Memory B cell (primary cell): ENCODE measurements at regions not wholly inside any gene's neighbourhood (a gene's known extent, or its start where the extent isn't known, plus 50 kb on each side); places are given as distances from the start of the nearest gene placed in this dataset.

Source experiments
- ATAC-seq: fragments of 150-1000 bp; cut with Tn5 transposase; 2 replicates; pipeline ENCODE4 v1.10.0; 2021; ENCODE audit warnings: low read depth, mild to moderate bottlenecking, moderate library complexity
- DNase-seq, 2 donors: peaks; one replicate each; pipeline ENCODE4 v3.0.0; 2022; ENCODE audit warnings: low spot score in 2 of 2
- H3K27ac Mint-ChIP-seq: one replicate; pipeline ENCODE4 v1.8.0; 2022; ENCODE audit warnings: mild to moderate bottlenecking, moderate library complexity, mixed read lengths
- H3K27me3 Mint-ChIP-seq: one replicate; pipeline ENCODE4 v1.8.0; 2022; ENCODE audit warnings: mixed read lengths
- H3K36me3 Mint-ChIP-seq: one replicate; pipeline ENCODE4 v1.8.0; 2022; ENCODE audit warnings: mild to moderate bottlenecking, mixed read lengths
- H3K4me1 Mint-ChIP-seq: one replicate; pipeline ENCODE4 v1.8.0; 2022; ENCODE audit warnings: mixed read lengths
- H3K4me3 Mint-ChIP-seq: one replicate; pipeline ENCODE4 v1.8.0; 2022; ENCODE audit warnings: mild to moderate bottlenecking, moderate library complexity, mixed read lengths
- H3K9me3 Mint-ChIP-seq: one replicate; pipeline ENCODE4 v1.8.0; 2022; ENCODE audit warnings: mixed read lengths

DNA sequence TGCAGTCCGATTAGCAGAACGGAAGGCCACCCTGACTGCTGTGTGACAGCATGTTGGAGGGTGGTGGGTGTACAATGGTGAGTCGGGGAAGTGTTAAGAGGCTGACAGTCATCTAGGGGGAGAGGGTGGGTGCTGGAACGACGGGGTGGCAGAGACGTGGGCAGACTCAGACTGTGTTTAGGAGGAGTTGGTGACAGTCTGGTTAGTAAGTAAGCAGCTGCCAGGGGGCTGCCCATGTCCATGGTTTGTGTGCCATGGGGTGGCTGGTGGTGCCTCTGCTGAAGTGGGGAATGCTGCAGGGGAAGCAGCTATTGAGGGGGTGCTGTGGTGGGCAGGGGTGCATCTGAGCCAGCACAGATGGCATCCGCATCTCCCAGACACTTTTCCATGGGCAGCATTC lies 51.3 kb upstream of the BOD1 start:
- ATAC-seq: no peak
- H3K4me3 Mint-ChIP-seq: no peak overlapping the region
- H3K27me3 Mint-ChIP-seq: no peaks in the 10 kb centered on the region
- H3K27ac Mint-ChIP-seq: no peak overlapping the region
- DNase-seq: no peak
- peaks cover 6% of the 10 kb centered on the region for H3K9me3 Mint-ChIP-seq
- peaks cover 10% of the 10 kb centered on the region for H3K4me1 Mint-ChIP-seq
- no peaks in the 10 kb centered on the region for H3K36me3 Mint-ChIP-seq

DNA sequence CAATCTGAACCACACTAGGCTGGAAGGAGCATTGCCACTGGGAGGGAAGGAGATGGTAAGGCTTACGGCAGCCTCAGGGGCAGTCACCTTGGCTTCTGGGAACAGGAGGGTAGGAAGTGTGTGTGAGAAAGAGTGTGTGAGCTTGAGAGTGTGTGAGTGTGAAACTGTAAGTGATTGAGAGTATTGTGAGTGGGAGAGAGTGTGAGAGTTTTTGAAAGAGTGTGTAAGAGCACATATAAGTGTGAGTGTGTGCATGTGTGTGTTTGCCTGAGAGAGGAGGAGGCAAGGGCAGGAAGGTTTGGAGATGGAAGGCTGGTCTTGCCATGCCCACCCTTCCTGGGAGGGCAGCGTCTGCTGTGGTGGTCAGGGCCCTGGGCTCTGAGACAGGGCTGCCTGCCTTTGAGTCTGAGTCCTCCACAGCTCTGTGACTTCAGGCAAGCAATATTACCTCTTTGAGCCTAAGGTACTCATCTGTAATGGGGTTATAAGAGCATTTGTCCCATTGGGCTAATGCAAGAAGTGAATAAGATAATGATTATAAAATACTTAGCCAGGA lies 51.9 kb upstream of the BOD1 start:
- H3K4me3 Mint-ChIP-seq: no peak overlapping the region
- peaks cover 11% of the 10 kb centered on the region for H3K4me1 Mint-ChIP-seq
- peaks cover 6% of the 10 kb centered on the region for H3K9me3 Mint-ChIP-seq
- H3K27me3 Mint-ChIP-seq: no peaks in the 10 kb centered on the region
- no peak for ATAC-seq
- H3K27ac Mint-ChIP-seq: no peak overlapping the region
- no peaks in the 10 kb centered on the region for H3K36me3 Mint-ChIP-seq
- DNase-seq: no peak

- H3K36me3 Mint-ChIP-seq: no peaks in the 10 kb centered on the region
- H3K27me3 Mint-ChIP-seq: no peaks in the 10 kb centered on the region
- no peak overlapping the region for H3K4me3 Mint-ChIP-seq
- DNase-seq: no peak
- no peak for ATAC-seq
- H3K27ac Mint-ChIP-seq: no peak overlapping the region
- peaks cover 6% of the 10 kb centered on the region for H3K9me3 Mint-ChIP-seq
- H3K4me1 Mint-ChIP-seq: peaks cover 11% of the 10 kb centered on the region
Observed at GRCh38 chr5:173668910-173669309, 52.5 kb upstream of the BOD1 start.

DNA sequence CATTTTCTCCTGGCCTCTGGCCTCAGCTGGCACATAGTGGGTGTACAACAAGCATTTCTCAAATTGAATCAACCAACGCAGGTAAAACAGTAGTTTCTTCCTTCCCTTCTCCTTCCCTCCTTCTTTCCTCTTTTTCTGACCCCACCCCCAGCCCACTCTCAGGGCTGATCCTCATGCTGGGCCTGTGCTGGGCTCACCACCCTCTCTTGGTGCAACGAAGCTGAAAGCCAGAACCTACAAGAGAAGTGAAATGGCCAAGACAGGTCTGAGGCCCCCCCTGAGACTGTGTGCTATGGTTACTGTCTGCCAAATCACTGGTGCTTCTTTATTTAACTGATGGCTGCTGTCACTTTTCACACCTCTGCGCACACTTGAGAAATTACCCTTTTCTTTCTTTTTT lies 53.0 kb upstream of the BOD1 start:
- H3K27ac Mint-ChIP-seq: no peak overlapping the region
- DNase-seq (no peak), ATAC-seq (no peak)
- H3K4me1 Mint-ChIP-seq: peaks cover 11% of the 10 kb centered on the region
- peaks cover 6% of the 10 kb centered on the region for H3K9me3 Mint-ChIP-seq
- H3K4me3 Mint-ChIP-seq: no peak overlapping the region
- H3K36me3 Mint-ChIP-seq: no peaks in the 10 kb centered on the region
- no peaks in the 10 kb centered on the region for H3K27me3 Mint-ChIP-seq

DNA sequence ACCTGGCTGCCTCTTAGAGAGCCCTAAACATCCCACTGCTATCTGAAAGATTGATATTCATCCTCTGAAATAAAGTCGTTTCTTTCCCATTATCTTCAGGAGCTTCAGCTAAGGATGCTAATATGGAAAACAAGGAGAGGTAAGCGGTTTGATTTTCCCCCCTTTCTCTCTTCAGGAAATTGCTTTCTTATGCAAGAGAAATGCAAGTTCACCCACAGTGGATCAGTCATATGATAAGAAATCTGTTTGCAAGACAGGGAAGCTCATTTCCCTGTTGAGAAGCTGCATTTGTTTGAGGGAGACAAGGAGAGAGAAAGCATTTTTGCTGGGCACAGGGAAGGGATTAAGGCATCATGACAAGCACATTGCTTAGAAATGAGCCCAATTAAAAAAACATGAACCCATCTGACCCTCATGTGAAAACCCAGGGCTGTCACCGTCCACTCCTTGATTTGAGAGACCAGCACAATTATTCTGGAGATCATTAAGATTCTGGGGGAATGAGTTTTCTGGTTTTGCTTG lies 53.7 kb upstream of the BOD1 start:
- Mint-ChIP-seq H3K9me3 (peaks cover 6% of the 10 kb centered on the region), H3K4me1 (peaks cover 11% of the 10 kb centered on the region), H3K4me3 (no peak overlapping the region), H3K36me3 (no peaks in the 10 kb centered on the region), H3K27ac (no peak overlapping the region), H3K27me3 (no peaks in the 10 kb centered on the region)
- no peak for ATAC-seq
- DNase-seq: no peak

DNA sequence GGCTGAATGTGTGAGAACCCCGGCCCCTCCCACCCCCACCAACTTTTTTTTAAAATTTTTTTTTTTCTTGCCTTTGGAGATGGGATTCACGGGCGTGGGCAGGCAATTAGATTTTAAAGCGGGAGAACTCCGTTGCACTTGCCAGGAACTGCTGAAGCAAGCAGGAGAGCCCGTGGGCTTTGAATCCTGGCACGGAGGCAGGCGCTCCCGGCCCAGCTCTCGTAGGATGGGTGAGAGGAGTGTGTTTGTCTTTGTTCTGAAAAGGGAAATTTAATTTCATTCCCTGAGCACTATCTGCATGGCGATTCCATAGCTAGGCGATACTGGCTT lies 54.3 kb upstream of the BOD1 start:
- Mint-ChIP-seq H3K27me3 (no peaks in the 10 kb centered on the region), H3K9me3 (peaks cover 6% of the 10 kb centered on the region), H3K4me3 (no peak overlapping the region), H3K36me3 (no peaks in the 10 kb centered on the region), H3K27ac (no peak overlapping the region), H3K4me1 (peaks cover 11% of the 10 kb centered on the region)
- no peak for ATAC-seq
- no peak for DNase-seq

DNA sequence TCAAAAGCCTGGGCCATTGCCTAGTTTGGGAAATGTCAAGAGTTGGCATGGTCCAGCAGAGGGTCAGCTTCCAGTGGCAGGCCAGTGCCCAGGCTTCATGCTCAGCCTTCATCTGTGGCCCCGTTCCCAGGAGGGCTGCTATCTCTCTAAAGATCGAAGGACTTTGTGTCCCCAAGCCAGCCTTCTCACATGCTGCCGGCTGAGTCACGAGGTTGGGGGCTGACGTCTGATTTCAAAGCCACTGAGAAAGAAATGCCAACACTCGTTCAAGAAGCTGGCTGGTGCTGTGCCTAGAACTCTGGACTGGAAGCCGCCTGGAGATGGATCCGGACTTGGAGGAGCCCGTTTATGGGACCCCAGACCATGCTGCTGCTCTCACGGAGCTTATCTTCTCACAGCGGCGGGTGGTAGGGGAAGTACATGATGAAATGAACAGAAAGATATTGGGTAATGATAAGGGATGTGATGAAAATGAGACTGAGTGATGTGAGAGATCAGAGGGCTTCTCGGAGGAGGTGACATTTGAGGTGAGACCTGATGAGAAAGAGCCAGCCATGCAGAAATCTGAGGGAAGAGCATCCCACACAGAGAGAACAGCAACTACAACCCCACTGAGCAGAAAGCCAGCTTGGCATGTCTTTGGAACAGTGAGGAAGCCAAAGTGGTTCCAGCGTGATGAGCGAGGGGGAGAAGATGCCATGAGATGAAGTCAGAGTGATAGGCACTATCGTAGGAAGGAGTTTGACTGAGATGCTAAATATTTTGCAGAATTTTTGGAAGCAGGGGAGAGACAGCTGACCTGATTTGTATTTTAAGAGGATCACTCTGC lies 54.9 kb upstream of the BOD1 start:
- Mint-ChIP-seq H3K27ac (no peak overlapping the region), H3K9me3 (peaks cover 6% of the 10 kb centered on the region), H3K36me3 (no peaks in the 10 kb centered on the region), H3K27me3 (no peaks in the 10 kb centered on the region), H3K4me3 (no peak overlapping the region), H3K4me1 (peaks cover 11% of the 10 kb centered on the region)
- ATAC-seq (no peak), DNase-seq (no peak)

DNA sequence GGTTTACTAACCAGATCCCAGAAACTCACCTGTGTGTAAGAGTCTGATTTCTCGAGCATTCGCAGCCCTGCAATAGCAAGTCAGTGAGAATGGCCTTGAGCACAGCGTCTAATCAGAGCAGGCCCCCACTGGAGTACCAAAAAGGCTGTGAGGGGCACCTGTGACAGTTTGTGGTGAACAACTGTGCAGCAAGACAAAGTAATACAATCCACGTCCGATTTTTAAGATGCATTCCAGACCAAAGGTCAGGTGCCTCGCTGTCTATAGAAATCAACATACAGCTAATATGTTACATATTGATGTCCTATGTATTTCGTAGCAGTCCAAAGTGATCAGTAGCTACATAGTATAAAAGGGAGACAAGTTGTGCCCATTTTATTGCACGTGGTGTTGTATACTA lies 55.7 kb upstream of the BOD1 start:
- no peaks in the 10 kb centered on the region for H3K27me3 Mint-ChIP-seq
- no peak overlapping the region for H3K27ac Mint-ChIP-seq

DNA sequence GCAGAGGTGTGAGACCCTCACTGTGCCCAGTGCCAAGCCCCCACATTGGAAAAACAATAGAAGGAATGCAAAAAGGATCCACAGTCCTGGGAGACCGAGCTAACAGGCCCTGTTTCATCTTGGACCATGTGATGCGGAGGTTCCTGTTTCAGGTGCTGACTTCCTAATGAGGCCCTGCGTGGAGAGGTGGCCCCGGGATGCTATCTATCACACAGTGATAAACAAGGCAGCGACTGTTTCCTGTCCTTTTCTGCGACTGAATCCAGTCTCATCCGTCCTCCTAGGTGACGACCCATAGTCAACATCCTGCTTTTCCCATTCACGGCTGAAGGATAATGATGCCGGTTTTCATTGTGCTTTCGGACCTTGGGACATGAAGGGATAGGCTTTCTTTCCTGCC lies 56.4 kb upstream of the BOD1 start:
- no peak overlapping the region for H3K4me3 Mint-ChIP-seq
- peaks cover 13% of the 10 kb centered on the region for H3K4me1 Mint-ChIP-seq

More for the DNA sequence above, 55.7 kb upstream of the BOD1 start:
- no peak for DNase-seq
- Mint-ChIP-seq H3K36me3 (no peaks in the 10 kb centered on the region), H3K4me1 (peaks cover 11% of the 10 kb centered on the region), H3K9me3 (peaks cover 6% of the 10 kb centered on the region), H3K4me3 (no peak overlapping the region)
- ATAC-seq: no peak

DNA sequence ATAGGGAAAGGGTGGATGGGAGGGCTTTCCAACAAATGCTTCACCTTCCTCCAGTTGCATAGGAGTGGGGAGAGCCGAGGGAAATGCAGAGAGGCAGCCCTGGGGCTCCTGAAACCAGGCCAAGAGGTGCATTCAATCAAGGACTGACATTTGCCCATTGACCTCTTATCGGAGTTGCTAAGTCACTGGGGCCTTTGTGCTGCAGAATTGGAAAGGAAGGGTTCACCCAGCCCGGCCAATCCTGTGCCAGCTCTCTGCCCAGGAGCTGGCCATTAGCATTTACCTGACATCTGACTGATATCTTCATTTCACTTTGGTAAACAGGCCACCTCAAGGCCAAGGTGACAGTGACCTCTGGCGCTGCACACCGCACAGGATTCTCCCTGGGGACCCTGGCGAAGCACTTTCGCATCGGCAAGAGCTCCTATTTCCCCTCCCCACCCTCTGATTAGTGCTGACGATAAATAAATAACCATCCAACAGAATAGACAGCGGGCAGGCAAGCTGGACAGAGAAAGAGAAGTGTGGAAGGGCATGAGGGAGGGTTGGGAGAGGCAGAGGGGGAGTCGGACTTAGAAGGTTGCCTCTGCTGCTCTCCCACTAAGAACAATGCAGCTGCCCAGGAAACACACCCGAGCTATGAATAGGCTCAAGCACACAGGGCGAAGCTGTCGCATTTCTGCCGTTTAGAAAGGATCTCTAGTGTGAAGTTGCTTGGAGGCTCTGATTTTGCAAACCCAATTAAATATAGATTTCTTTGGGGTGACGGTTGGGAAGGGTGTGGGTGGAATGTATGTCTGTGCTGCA lies 57.0 kb upstream of the BOD1 start:
- peaks cover 13% of the 10 kb centered on the region for H3K4me1 Mint-ChIP-seq
- H3K4me3 Mint-ChIP-seq: no peak overlapping the region

More for the DNA sequence above, 56.4 kb upstream of the BOD1 start:
- peaks cover 6% of the 10 kb centered on the region for H3K9me3 Mint-ChIP-seq
- no peaks in the 10 kb centered on the region for H3K27me3 Mint-ChIP-seq
- DNase-seq: no peak
- H3K36me3 Mint-ChIP-seq: no peaks in the 10 kb centered on the region
- no peak overlapping the region for H3K27ac Mint-ChIP-seq
- ATAC-seq: peak; percentile 34

DNA sequence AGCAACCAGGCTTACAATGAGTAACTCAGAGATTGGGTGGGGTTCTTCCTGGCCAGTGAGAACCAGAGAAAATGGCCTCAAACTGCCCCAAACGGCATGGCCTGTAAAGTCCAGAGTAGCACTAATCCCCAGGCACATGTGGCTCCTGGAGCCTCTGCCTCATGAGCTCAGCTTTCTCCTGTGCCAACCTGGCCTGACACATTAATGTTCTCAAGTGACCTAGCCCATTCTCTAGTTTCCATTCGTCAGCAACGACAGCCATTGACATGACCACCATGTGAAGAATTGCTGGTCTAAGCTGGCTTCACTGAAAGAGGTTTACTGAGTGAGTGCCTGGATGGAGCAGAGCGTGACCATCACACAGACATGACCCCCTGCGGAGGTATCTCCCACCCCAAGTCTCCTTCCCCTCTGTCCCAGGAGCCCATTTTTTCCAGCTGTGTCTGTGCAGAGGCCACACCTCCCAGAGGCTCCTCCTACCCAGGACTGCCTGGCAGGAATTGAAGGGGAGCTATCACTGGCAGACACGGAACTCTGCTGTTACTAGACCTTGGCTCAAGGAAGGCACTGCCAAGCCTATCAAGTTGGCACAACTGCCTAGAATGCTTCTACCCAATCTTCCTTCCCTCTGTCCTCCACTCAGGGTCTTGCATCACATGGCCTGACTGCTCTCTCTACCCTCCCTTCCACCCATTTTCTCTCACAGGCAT lies 59.0 kb upstream of the BOD1 start:
- H3K27ac Mint-ChIP-seq: no peak overlapping the region
- H3K27me3 Mint-ChIP-seq: no peaks in the 10 kb centered on the region
- peaks cover 19% of the 10 kb centered on the region for H3K4me1 Mint-ChIP-seq
- no peak overlapping the region for H3K4me3 Mint-ChIP-seq
- H3K9me3 Mint-ChIP-seq: no peaks in the 10 kb centered on the region
- H3K36me3 Mint-ChIP-seq: peaks cover 3% of the 10 kb centered on the region
- ATAC-seq: no peak
- no peak for DNase-seq

More for the DNA sequence above, 57.0 kb upstream of the BOD1 start:
- Mint-ChIP-seq H3K9me3 (peaks cover 3% of the 10 kb centered on the region), H3K27me3 (no peaks in the 10 kb centered on the region), H3K27ac (no peak overlapping the region), H3K36me3 (no peaks in the 10 kb centered on the region)
- ATAC-seq (no peak), DNase-seq (no peak)

GRCh38 chr5:173676375-173676774 lies 59.9 kb upstream of the BOD1 start:
- no peaks in the 10 kb centered on the region for H3K9me3 Mint-ChIP-seq
- H3K36me3 Mint-ChIP-seq: peaks cover 3% of the 10 kb centered on the region
- DNase-seq (no peak), ATAC-seq (no peak)
- H3K27ac Mint-ChIP-seq: no peak overlapping the region
- H3K27me3 Mint-ChIP-seq: no peaks in the 10 kb centered on the region
- peaks cover 27% of the 10 kb centered on the region for H3K4me1 Mint-ChIP-seq
- H3K4me3 Mint-ChIP-seq: no peak overlapping the region

DNA sequence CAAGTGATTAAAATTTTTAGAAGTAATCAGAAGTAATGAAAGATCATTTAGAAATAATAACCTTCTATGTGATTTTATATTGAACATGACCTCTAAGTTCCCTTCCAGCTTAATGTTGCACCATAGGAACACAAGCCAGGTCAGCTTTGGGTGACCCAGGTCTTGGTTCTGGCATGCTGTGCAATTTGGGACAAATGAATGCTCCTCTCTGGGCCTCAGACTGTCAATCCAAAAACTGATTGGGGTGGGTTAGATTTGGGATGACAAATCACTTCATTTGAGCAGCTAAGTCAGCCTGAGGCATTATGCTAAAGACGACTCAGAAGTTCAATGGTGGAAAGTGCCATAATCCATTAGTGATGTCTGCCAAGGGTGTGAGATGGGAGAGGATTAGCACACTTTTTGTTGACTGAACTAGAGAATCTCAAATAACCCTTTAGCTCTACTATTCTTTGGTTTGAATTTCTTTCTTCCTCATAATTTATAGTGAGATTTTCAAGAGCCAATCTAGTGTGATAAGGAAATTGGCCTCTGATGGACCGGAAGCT lies 60.7 kb upstream of the BOD1 start:
- ATAC-seq (no peak), DNase-seq (no peak)
- Mint-ChIP-seq H3K27me3 (no peaks in the 10 kb centered on the region), H3K4me1 (peaks cover 30% of the 10 kb centered on the region), H3K4me3 (no peak overlapping the region), H3K9me3 (no peaks in the 10 kb centered on the region), H3K36me3 (peaks cover 3% of the 10 kb centered on the region), H3K27ac (no peak overlapping the region)
